Pancreas (tissue), 10 donors: ENCODE measurements at regions not wholly inside any gene's neighbourhood (a gene's known extent, or its start where the extent isn't known, plus 50 kb on each side); places are given as distances from the start of the nearest gene placed in this dataset.
"Not testable (repeated sequence)": the region's sequence is repeated elsewhere in the genome, so short reads cannot be mapped to it uniquely, and the experiment has no call there.

Experiments used
- ATAC-seq, 4 donors: fragments of 200-7000 bp; cut with Tn5 transposase; one replicate each; pipeline versions ENCODE4 v1.8.0 to v1.9.1; 2020; ENCODE audit warnings: mild to moderate bottlenecking in 4 of 4, moderate library complexity in 4 of 4
- DNase-seq, 6 donors: peaks; one replicate each; pipeline ENCODE4 v3.0.0-alpha.2; 2020
- FAIRE-seq: peaks from 2 replicates; lab custom pipeline; 2012; peaks lifted over from hg19 to GRCh38; lab: Jason Lieb, UNC
- H3K27ac ChIP-seq, 4 donors: fragments of 200-600 bp; sonication (generic); 1 replicate in 3 of 4; 2 replicates in 1 of 4; pipeline versions ENCODE4 v1.5.0 to v1.8.0; 2020
- H3K27me3 ChIP-seq, 4 donors: fragments of 200-600 bp; one replicate each; pipeline ENCODE4 v1.8.0; 2021
- H3K36me3 ChIP-seq, 3 donors: fragments of 200-600 bp; sonication (generic) in 1 of 3; one replicate each; pipeline versions ENCODE4 v1.5.0 to v1.8.0; 2020 to 2021
- H3K4me1 ChIP-seq, 3 donors: fragments of 200-600 bp; one replicate each; pipeline ENCODE4 v1.8.0; 2021
- H3K4me3 ChIP-seq, 4 donors: fragments of 200-600 bp; sonication (generic) in 2 of 4; one replicate each; pipeline versions ENCODE4 v1.5.0 to v1.8.0; 2020 to 2021
- H3K9me3 ChIP-seq, 4 donors: fragments of 200-600 bp; one replicate each; pipeline ENCODE4 v1.8.0; 2021
- WGBS, 2 donors: extraction: QIAGEN DNeasy Blood & Tissue Kit; methylation state at CpG; one replicate each; pipeline ENCODE4 v1.1.7; 2013; 5-methylcytosine and 5-hydroxymethylcytosine counted together
- intact Hi-C, 3 donors: fragments of 100-400 bp; cut with DNase I; formaldehyde crosslinking; loops; one replicate each; pipeline versions ENCODE4 v1.11.1 to v1.14.2; 2022
- TF ChIP-seq, protein P1 (sequence below), 4 donors: fragments of 200-600 bp; sonication (generic) in 3 of 4; IDR thresholded peaks; one replicate each; pipeline versions ENCODE4 v1.5.0 to v1.8.0; 2021; ENCODE audit warnings: antibody characterized with exemption in 4 of 4
- donor health status: healthy with polysubstance abuse.
- donor health status: DM: no; HTN: no; CAD: no; lungs with moderate emphysema.
- donor health status: DM: no; HTN: no; CAD: no.
- donor health status: control.
- donor health status: control.
- donor health status: Bipolar disorder and iron deficiency.
- donor health status: DM: yes; HTN: yes; CAD: no.
- donor health status: DM: no; HTN: no; CAD: no.
- donor health status: DM: no; HTN: no; CAD: no.
- donor health status: DM: yes; HTN: yes; CAD: no.

DNA sequence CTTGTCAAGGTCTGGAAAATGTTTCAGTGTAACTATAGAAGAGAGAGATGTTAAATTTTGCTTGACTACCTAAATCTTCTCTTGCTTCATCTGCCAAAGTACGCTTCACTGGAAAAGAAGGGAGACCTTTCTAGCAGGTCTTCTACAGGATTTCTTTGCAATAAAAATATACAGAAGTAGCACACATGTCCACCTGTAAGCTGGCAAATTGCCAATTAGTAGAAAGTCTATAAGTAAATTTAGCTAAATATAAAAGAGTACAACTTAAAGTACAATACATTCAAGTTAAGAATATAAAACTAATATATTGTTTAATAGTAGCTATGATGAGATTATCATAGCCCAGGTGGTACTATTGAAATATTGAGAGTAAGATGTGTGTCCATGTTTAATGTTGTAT is 128.5 kb upstream of the EDNRB start:
- FAIRE-seq = no peak
- no peak for DNase-seq
- H3K36me3 ChIP-seq = no peaks in the 10 kb centered on the region
- 72 to 84% methylated on average over 1 of the region's 1 CpG for WGBS, 2 donors
- H3K27ac ChIP-seq = no peak overlapping the region
- TF ChIP-seq, protein P1, sequence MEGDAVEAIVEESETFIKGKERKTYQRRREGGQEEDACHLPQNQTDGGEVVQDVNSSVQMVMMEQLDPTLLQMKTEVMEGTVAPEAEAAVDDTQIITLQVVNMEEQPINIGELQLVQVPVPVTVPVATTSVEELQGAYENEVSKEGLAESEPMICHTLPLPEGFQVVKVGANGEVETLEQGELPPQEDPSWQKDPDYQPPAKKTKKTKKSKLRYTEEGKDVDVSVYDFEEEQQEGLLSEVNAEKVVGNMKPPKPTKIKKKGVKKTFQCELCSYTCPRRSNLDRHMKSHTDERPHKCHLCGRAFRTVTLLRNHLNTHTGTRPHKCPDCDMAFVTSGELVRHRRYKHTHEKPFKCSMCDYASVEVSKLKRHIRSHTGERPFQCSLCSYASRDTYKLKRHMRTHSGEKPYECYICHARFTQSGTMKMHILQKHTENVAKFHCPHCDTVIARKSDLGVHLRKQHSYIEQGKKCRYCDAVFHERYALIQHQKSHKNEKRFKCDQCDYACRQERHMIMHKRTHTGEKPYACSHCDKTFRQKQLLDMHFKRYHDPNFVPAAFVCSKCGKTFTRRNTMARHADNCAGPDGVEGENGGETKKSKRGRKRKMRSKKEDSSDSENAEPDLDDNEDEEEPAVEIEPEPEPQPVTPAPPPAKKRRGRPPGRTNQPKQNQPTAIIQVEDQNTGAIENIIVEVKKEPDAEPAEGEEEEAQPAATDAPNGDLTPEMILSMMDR (IDR thresholded peaks at IDR 0.05) = no peak
- ATAC-seq = no peak
- no peaks in the 10 kb centered on the region for H3K27me3 ChIP-seq
- intact Hi-C loops = no loop called here
- H3K4me3 ChIP-seq = no peak overlapping the region
- no peaks in the 10 kb centered on the region for H3K9me3 ChIP-seq
- no peaks in the 10 kb centered on the region for H3K4me1 ChIP-seq

DNA sequence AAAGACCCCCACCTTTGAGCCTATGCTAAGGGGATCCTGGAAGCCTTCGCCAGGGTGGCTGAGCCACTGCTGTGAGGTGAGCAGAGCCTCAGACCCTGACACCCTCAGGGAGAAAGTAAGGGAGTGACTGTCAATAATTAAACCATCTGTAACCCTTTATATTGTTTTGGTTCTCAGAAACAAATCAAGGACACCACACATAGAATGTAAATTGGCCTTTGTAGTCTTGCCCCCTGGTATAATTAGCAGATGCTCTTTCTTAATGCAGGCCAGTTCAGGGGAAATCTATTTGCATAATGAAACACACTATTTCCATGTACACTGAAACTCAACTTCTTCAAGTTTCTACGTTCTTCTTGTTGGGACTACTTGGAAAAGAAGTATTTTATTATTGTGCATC is 127.7 kb upstream of the EDNRB start:
- Histone ChIP-seq H3K36me3 (no peaks in the 10 kb centered on the region), H3K4me1 (no peaks in the 10 kb centered on the region), H3K4me3 (no peak overlapping the region), H3K27me3 (no peaks in the 10 kb centered on the region), H3K27ac (no peak overlapping the region), H3K9me3 (no peaks in the 10 kb centered on the region)
- DNase-seq (no peak), ATAC-seq (no peak), FAIRE-seq (no peak)
- intact Hi-C loops = no loop called here
- 12 to 18% methylated on average over 2 of the region's 2 CpGs for WGBS, 2 donors
- TF ChIP-seq, protein P1 (IDR thresholded peaks at IDR 0.05) = no peak

DNA sequence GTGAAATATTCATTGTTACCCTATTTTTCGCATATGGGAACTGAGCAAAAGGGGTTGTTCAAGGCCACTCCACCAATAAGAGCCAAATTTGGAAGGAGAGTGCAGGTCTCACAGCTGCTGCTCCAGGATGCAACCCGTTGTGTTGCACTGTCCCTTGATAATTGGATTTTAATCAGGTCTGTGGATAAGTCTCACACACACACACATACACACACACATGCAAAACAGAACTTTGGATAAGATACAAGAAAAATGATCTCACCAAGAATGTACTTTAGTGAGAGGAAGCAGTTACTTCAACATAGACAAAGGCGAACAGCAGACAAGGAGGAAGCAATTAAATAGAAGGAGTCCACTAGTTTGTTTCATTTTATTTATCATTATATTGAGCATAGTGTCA is 127.3 kb upstream of the EDNRB start:
- ATAC-seq (no peak), DNase-seq (no peak), FAIRE-seq (no peak)
- no peaks in the 10 kb centered on the region for H3K36me3 ChIP-seq
- intact Hi-C loops = no loop called here
- no peak overlapping the region for H3K4me3 ChIP-seq
- TF ChIP-seq, protein P1 (IDR thresholded peaks at IDR 0.05) = no peak
- no peak overlapping the region for H3K27ac ChIP-seq
- no peaks in the 10 kb centered on the region for H3K9me3 ChIP-seq
- H3K27me3 ChIP-seq = no peaks in the 10 kb centered on the region
- WGBS, 2 donors = 28 to 31% methylated on average over 3 of the region's 3 CpGs
- no peaks in the 10 kb centered on the region for H3K4me1 ChIP-seq

DNA sequence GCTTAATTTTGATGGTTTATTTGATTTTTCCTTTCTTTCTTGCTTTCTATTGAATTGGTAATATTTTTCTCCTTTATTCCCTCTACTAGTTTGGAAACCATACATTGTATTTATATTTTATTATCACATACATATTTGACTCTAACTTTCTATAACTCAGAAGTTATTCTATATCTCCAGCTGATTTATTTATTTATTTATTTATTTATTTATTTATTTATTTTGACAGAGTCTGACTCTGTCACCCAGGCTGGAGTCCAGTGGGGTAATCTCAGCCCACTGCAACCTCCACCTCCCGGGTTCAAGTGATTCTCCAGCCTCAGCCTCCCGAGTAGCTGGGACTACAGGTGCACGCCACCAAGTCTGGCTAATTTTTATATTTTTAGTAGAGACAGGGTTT is 122.7 kb upstream of the EDNRB start:
- FAIRE-seq, intact Hi-C loops, H3K4me3 ChIP-seq, H3K27ac ChIP-seq, H3K36me3 ChIP-seq, H3K4me1 ChIP-seq, DNase-seq, H3K9me3 ChIP-seq, H3K27me3 ChIP-seq, ATAC-seq: not testable (repeated sequence)
- WGBS, 2 donors = 61 to 78% methylated on average over 3 of the region's 3 CpGs

DNA sequence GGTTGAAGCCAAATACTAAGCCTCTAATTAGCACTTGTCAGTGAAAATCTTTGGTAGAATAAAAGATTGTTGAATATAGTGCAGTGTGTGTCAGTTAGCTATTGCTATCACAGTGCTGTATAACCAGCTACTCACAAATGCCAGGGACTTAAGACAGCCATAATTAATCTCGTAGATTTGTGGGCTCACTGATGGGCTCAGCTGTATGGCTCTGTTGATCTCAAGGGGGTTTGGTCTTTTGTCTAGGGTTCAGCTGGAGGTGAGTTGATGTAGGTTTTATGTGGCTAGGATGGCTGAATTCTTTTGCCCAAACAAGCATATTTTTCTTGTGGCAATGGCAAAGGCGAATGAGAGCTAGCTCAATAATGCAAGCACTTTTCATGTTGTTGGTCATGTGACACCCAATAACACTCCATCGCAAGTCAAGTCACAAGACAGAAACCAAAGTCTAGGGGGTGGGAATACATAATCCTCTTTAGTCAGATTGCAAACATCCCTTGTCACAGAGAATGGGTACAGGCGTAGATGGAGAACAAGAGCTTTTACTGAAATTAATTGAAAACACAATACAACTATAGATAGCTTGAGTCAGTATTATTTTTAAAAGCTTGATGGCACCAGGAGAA is 121.7 kb upstream of the EDNRB start:
- 56 to 75% methylated on average over 4 of the region's 4 CpGs for WGBS, 2 donors
- Histone ChIP-seq H3K4me1 (no peaks in the 10 kb centered on the region), H3K27ac (no peak overlapping the region), H3K9me3 (no peaks in the 10 kb centered on the region), H3K36me3 (no peaks in the 10 kb centered on the region), H3K27me3 (no peaks in the 10 kb centered on the region), H3K4me3 (no peak overlapping the region)
- DNase-seq (no peak), FAIRE-seq (no peak), ATAC-seq (no peak)
- TF ChIP-seq, protein P1 (IDR thresholded peaks at IDR 0.05) = no peak
- intact Hi-C loops = no loop called here
